ENCODE measurements at regions not wholly inside any gene's neighbourhood (a gene's known extent, or its start where the extent isn't known, plus 50 kb on each side); places are given as distances from the start of the nearest gene placed in this dataset.

DNA sequence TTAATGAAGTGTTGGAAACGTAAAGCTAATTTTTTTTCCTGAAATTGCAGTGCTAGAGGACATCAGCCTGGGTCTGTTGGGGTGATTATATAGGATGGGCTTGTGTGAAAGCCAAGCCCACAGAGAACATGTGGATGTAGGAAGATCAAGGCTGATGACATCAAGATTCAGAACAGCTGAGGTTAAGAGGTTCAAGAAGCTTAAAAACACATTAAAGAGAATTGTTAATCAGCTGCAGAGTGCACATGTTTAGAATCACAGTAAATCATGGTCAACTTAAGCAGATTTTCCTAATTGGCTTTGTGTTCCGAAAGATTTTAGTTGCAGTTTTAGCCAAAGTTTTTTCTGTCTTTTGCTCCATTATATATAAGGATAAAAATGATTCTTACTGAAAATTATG, 87.9 kb upstream of the PRICKLE1 start:
- Mint-ChIP-seq H3K9me3 (peaks cover 10% of the 10 kb centered on the region), H3K4me3 (no peak overlapping the region), H3K4me1 (ENCODE audit: low read depth in 2 of 2) (no peaks in the 10 kb centered on the region), H3K36me3 (no peaks in the 10 kb centered on the region), H3K27me3 (no peaks in the 10 kb centered on the region), H3K27ac (no peak overlapping the region)
- DNase-seq (ENCODE audit: low spot score) (no peak), ATAC-seq (no peak)

GRCh38 chr12:42673535-42673934, 84.0 kb upstream of the PRICKLE1 start:
- H3K27ac Mint-ChIP-seq, result no peak overlapping the region
- H3K36me3 Mint-ChIP-seq, result no peaks in the 10 kb centered on the region
- ATAC-seq (no peak), DNase-seq (ENCODE audit: low spot score) (no peak)
- no peaks in the 10 kb centered on the region for H3K27me3 Mint-ChIP-seq
- no peaks in the 10 kb centered on the region for H3K4me1 Mint-ChIP-seq (ENCODE audit: low read depth in 2 of 2)
- H3K4me3 Mint-ChIP-seq, result no peak overlapping the region
- peaks cover 11% of the 10 kb centered on the region for H3K9me3 Mint-ChIP-seq

DNA sequence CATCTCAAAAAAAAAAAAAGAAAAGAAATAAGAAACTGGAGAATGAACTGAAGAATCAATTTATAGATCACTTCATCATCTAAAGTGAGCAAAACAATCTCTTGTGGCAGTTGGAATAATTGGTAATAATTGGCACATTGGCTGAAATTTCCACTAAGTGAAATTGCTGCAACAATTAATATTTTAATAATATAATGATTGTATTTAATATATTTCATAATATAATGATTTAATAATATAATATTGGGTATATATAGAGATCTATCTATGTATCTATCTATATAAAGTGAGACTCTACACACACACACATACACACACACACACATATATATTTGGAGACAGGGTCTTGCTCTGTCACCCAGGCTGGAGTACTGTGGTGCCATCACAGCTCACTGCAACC, 81.2 kb upstream of the PRICKLE1 start:
- Mint-ChIP-seq H3K27ac (no peak overlapping the region), H3K9me3 (peaks cover 8% of the 10 kb centered on the region), H3K27me3 (no peaks in the 10 kb centered on the region), H3K4me1 (ENCODE audit: low read depth in 2 of 2) (no peaks in the 10 kb centered on the region), H3K4me3 (no peak overlapping the region), H3K36me3 (no peaks in the 10 kb centered on the region)
- DNase-seq (ENCODE audit: low spot score) (no peak), ATAC-seq (no peak)

- Mint-ChIP-seq H3K4me3 (no peak overlapping the region), H3K4me1 (ENCODE audit: low read depth in 2 of 2) (no peaks in the 10 kb centered on the region), H3K27ac (no peak overlapping the region), H3K36me3 (no peaks in the 10 kb centered on the region), H3K27me3 (no peaks in the 10 kb centered on the region), H3K9me3 (peaks cover 8% of the 10 kb centered on the region)
- DNase-seq (ENCODE audit: low spot score) (no peak), ATAC-seq (no peak)
Observed at GRCh38 chr12:42669553-42669952, 80.0 kb upstream of the PRICKLE1 start.

- Mint-ChIP-seq H3K4me1 (ENCODE audit: low read depth in 2 of 2) (no peaks in the 10 kb centered on the region), H3K4me3 (no peak overlapping the region), H3K9me3 (peaks cover 3% of the 10 kb centered on the region), H3K36me3 (no peaks in the 10 kb centered on the region), H3K27me3 (no peaks in the 10 kb centered on the region), H3K27ac (no peak overlapping the region)
- ATAC-seq, result no peak
- no peak for DNase-seq (ENCODE audit: low spot score)
Observed at GRCh38 chr12:42666671-42667243, 77.2 kb upstream of the PRICKLE1 start.

- H3K27me3 Mint-ChIP-seq, result no peaks in the 10 kb centered on the region
- no peak for DNase-seq (ENCODE audit: low spot score)
- no peak for ATAC-seq
- peaks cover 3% of the 10 kb centered on the region for H3K9me3 Mint-ChIP-seq
- H3K4me3 Mint-ChIP-seq, result no peak overlapping the region
- no peaks in the 10 kb centered on the region for H3K36me3 Mint-ChIP-seq
- H3K27ac Mint-ChIP-seq, result no peak overlapping the region
- H3K4me1 Mint-ChIP-seq (ENCODE audit: low read depth in 2 of 2), result no peaks in the 10 kb centered on the region
Observed at GRCh38 chr12:42663621-42664020, 74.1 kb upstream of the PRICKLE1 start.

DNA sequence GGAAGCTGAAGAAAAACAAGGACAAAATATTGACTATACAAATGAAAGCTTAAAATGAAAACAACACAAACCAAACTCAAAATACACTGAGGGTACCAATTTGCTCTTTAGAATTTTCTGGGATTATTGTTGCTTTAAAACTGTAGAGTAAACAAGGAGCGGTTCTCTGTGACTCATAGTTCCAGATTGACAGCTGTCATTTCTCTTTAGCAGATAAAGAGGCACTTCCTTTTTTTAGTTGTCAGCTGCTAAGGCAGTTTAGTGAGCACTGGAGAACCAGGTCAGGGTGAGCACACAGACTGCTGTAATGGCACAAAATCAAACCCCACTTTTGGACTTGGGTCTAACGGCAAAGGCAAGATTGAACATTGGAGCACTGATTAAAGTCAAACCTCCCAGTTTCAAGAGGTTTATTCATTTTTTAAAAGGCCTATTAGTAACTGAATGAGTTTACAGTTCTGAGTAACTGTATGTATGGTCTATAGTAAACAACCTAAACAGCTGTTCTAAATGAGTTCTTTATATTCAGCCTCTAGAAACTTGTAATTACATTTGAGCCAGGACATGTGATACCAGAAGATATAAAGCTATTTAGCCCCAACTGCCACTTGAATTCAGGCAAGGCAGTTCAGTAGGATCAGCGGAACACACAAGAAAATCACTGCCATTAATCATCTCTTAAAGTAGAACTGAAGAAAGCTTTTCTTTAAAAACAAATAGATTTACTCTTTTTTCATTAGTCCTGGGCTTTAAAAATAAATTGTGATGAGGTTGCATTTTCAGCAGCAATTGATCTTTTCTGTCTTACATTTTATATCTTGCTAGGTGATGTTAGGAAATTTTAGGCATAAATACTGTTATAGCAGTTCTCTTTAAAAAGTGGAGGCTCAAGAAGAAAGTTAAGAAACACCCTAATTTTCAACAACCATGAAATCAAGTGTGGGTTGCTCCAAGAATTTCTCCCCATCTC, 71.7 kb upstream of the PRICKLE1 start:
- no peaks in the 10 kb centered on the region for H3K36me3 Mint-ChIP-seq
- H3K4me1 Mint-ChIP-seq (ENCODE audit: low read depth in 2 of 2), result no peaks in the 10 kb centered on the region

DNA sequence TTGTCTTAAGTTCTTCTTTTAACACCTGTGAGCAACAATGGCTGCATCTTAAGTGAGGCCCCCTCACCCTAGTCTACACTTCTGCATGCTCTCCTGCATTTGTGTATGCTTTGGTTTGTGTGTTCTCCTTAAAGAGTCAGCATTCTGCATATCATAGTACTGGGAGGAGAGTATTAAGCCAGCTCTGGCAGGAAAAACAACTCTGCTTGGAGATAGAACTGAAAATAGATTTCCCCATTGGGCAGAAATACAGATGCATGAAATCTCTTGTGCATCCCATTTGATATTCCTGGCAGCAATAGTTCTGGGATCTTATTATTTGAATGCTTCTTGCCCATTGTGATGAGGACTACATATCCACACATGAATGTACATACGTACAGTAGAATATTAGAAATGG, 70.6 kb upstream of the PRICKLE1 start:
- H3K4me3 Mint-ChIP-seq, result no peak overlapping the region
- no peaks in the 10 kb centered on the region for H3K36me3 Mint-ChIP-seq
- H3K9me3 Mint-ChIP-seq, result peaks cover 8% of the 10 kb centered on the region
- H3K27ac Mint-ChIP-seq, result no peak overlapping the region
- no peaks in the 10 kb centered on the region for H3K27me3 Mint-ChIP-seq
- no peak for ATAC-seq
- no peak for DNase-seq (ENCODE audit: low spot score)
- no peaks in the 10 kb centered on the region for H3K4me1 Mint-ChIP-seq (ENCODE audit: low read depth in 2 of 2)

More for the DNA sequence above, 71.7 kb upstream of the PRICKLE1 start:
- Mint-ChIP-seq H3K27me3 (no peaks in the 10 kb centered on the region), H3K4me3 (no peak overlapping the region), H3K9me3 (peaks cover 5% of the 10 kb centered on the region), H3K27ac (no peak overlapping the region)
- DNase-seq (ENCODE audit: low spot score) (no peak), ATAC-seq (no peak)

GRCh38 chr12:42652048-42652447, 62.5 kb upstream of the PRICKLE1 start:
- Mint-ChIP-seq H3K4me3 (no peak overlapping the region), H3K27ac (no peak overlapping the region), H3K4me1 (ENCODE audit: low read depth in 2 of 2) (no peaks in the 10 kb centered on the region), H3K9me3 (peaks cover 4% of the 10 kb centered on the region), H3K27me3 (no peaks in the 10 kb centered on the region), H3K36me3 (no peaks in the 10 kb centered on the region)
- DNase-seq (ENCODE audit: low spot score) (no peak), ATAC-seq (no peak)

DNA sequence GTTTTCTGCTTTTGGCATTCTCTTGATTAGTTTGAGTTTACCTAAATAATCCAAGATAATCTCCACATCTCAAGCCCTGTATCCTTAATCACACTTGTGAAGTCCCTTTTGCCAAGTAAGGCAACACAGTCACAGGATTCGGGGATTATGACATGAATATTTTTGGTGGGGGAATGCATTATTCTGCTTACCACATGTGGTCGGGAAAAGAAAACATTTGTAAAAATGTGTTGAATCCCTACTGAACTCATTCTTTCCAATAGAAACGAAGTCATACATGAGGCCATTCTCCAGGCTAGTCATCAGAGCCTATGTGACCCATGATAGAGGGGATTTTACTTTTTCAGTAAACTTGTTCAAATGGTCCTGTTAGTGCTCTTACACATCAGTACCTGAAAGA, 58.5 kb upstream of the PRICKLE1 start:
- H3K9me3 Mint-ChIP-seq, result no peaks in the 10 kb centered on the region
- H3K4me3 Mint-ChIP-seq, result no peak overlapping the region
- ATAC-seq, result no peak
- H3K4me1 Mint-ChIP-seq (ENCODE audit: low read depth in 2 of 2), result no peaks in the 10 kb centered on the region
- H3K36me3 Mint-ChIP-seq, result no peaks in the 10 kb centered on the region
- DNase-seq (ENCODE audit: low spot score), result no peak
- H3K27me3 Mint-ChIP-seq, result no peaks in the 10 kb centered on the region
- no peak overlapping the region for H3K27ac Mint-ChIP-seq

GRCh38 chr12:42643881-42644579, 54.5 kb upstream of the PRICKLE1 start:
- DNase-seq (ENCODE audit: low spot score), result no peak
- Mint-ChIP-seq H3K9me3 (peaks cover 3% of the 10 kb centered on the region), H3K27ac (no peak overlapping the region), H3K36me3 (no peaks in the 10 kb centered on the region), H3K4me3 (no peak overlapping the region), H3K4me1 (ENCODE audit: low read depth in 2 of 2) (no peaks in the 10 kb centered on the region), H3K27me3 (peaks cover 0 to 6% of the 10 kb centered on the region in 2 donors)
- no peak for ATAC-seq

DNA sequence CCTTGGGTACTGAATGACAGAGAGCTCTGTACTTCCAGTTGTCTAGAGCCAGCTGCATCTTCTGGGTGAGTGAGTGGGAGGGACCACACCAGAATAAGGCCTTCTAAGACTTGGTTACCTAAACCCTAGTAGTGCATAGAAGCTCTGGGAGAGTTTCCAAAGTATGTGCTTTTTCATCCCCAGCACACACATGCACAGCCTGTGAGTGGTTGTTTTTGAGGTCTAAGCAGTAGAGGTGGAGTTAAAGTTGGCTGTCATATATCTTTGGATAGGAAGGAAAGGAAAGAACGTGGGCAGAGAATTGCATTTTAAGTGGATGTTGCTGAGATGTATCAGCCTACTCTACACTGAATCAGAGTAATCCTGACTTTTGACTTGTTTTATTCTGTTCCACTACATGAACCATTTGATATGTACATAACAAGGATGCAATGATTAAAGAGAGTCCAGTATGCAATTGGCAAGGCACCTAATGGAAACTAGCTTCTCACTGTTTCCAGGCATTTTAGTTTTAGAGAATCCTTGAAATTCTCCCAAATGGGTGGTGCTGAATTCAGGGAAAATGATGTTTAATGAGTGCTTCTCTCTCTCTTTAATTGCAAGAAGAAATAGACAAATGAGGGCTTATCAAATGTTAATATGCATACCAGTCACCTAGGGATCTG, 51.8 kb upstream of the PRICKLE1 start:
- DNase-seq (ENCODE audit: low spot score) (no peak), ATAC-seq (no peak)
- Mint-ChIP-seq H3K4me1 (ENCODE audit: low read depth in 2 of 2) (no peaks in the 10 kb centered on the region), H3K9me3 (peaks cover 3% of the 10 kb centered on the region), H3K27ac (no peak overlapping the region), H3K27me3 (peaks cover 0 to 6% of the 10 kb centered on the region in 2 donors), H3K4me3 (no peak overlapping the region), H3K36me3 (no peaks in the 10 kb centered on the region)

GRCh38 chr12:42640391-42640790, 50.8 kb upstream of the PRICKLE1 start:
- Mint-ChIP-seq H3K27me3 (peaks cover 0 to 6% of the 10 kb centered on the region in 2 donors), H3K4me3 (no peak overlapping the region), H3K27ac (no peak overlapping the region), H3K9me3 (peaks cover 3% of the 10 kb centered on the region), H3K4me1 (ENCODE audit: low read depth in 2 of 2) (no peaks in the 10 kb centered on the region), H3K36me3 (no peaks in the 10 kb centered on the region)
- no peak for ATAC-seq
- no peak for DNase-seq (ENCODE audit: low spot score)

Measured in natural killer cell treated with Interleukin-12 subunit alpha and Interleukin-12 subunit beta and Interleukin-15 and Interleukin-18, amount 100 ng/mL, for 72 hours (primary cell).